PC-9 (cell line): ENCODE measurements at regions not wholly inside any gene's neighbourhood (a gene's known extent, or its start where the extent isn't known, plus 50 kb on each side); places are given as distances from the start of the nearest gene placed in this dataset.

Experiments used
- BruUV-seq: library from RNA; stranded (reverse); fragments of 400-500 nt; replicated peaks from 2 replicates; lab custom pipeline; 2021; lab: Mats Ljungman, UMichigan
- CTCF ChIA-PET: fragments of 300-600 bp; sonication (Branson Sonifier 250); formaldehyde crosslinking; loops from one replicate; lab custom pipeline; 2022; ENCODE audit warnings: antibody characterized with exemption; lab: Charles Lee
- POLR2A ChIA-PET: fragments of 300-600 bp; sonication (Branson Sonifier 250); formaldehyde crosslinking; loops from one replicate; lab custom pipeline; 2022; ENCODE audit warnings: antibody characterized with exemption; ENCODE audit not compliant: unreplicated experiment; lab: Charles Lee
- DNase-seq, 2 experiments: peaks; one replicate each; pipeline versions ENCODE4 v3.0.0 to v3.0.0-alpha.2; 2015 to 2022; ENCODE audit warnings: mixed read lengths in 1 of 2
- H2AFZ ChIP-seq: fragments of 200-600 bp; sonication (generic); 2 replicates; pipeline ENCODE4 v1.8.1; 2017; ENCODE audit warnings: antibody characterized with exemption
- H3F3A ChIP-seq: fragments of 200-600 bp; sonication (generic); 2 replicates; pipeline ENCODE4 v1.8.1; 2017; ENCODE audit warnings: antibody characterized with exemption, mild to moderate bottlenecking, low read depth; ENCODE audit not compliant: insufficient read depth
- H3K27ac ChIP-seq: fragments of 200-600 bp; sonication (generic); 2 replicates; pipeline ENCODE4 v1.6.1; 2016; ENCODE audit warnings: mixed run types
- H3K27me3 ChIP-seq: fragments of 200-600 bp; sonication (generic); 2 replicates; pipeline ENCODE4 v1.6.1; 2016; ENCODE audit warnings: low read depth, mixed run types; ENCODE audit not compliant: insufficient read depth
- H3K36me3 ChIP-seq: fragments of 200-600 bp; sonication (generic); 2 replicates; pipeline ENCODE4 v1.6.1; 2016; ENCODE audit warnings: low read depth, mixed run types
- H3K4me1 ChIP-seq: fragments of 200-600 bp; sonication (generic); replicated peaks from 2 replicates; pipeline ENCODE4 v1.6.1; 2016; ENCODE audit warnings: mixed run types; ENCODE audit not compliant: insufficient read depth
- H3K4me2 ChIP-seq: fragments of 200-600 bp; sonication (generic); 2 replicates; pipeline ENCODE4 v1.6.1; 2017; ENCODE audit warnings: mixed run types
- H3K4me3 ChIP-seq: fragments of 200-600 bp; sonication (generic); 2 replicates; pipeline ENCODE4 v1.6.1; 2016; ENCODE audit warnings: mixed run types
- H3K79me2 ChIP-seq: fragments of 200-600 bp; sonication (generic); 2 replicates; pipeline ENCODE4 v1.6.1; 2017; ENCODE audit warnings: low read depth, mixed run types
- H3K9me2 ChIP-seq: fragments of 200-600 bp; sonication (generic); 2 replicates; pipeline ENCODE4 v1.8.1; 2017; ENCODE audit warnings: mild to moderate bottlenecking; ENCODE audit not compliant: insufficient read depth
- H3K9me3 ChIP-seq: fragments of 200-600 bp; sonication (generic); 2 replicates; pipeline ENCODE4 v1.8.1; 2016; ENCODE audit warnings: low read depth; ENCODE audit not compliant: insufficient read depth
- H4K20me1 ChIP-seq: fragments of 200-600 bp; sonication (generic); 2 replicates; pipeline ENCODE4 v1.8.1; 2017; ENCODE audit not compliant: insufficient read depth
- EZH2 ChIP-seq: fragments of 200-600 bp; sonication (generic); IDR thresholded peaks from 2 replicates; pipeline ENCODE4 v1.8.0; 2017; ENCODE audit warnings: antibody characterized with exemption, low read depth
- intact Hi-C: fragments of 100-400 bp; cut with micrococcal nuclease; formaldehyde crosslinking; loops from one replicate; pipeline ENCODE4 v1.10.0; 2022; ENCODE audit not compliant: unreplicated experiment
- TF ChIP-seq, protein P1 (sequence below): fragments of 200-600 bp; sonication (generic); conservative IDR thresholded peaks from 2 replicates; pipeline ENCODE4 v1.6.1; 2017; ENCODE audit warnings: mixed run types, antibody characterized with exemption, mild to moderate bottlenecking, moderate library complexity

DNA sequence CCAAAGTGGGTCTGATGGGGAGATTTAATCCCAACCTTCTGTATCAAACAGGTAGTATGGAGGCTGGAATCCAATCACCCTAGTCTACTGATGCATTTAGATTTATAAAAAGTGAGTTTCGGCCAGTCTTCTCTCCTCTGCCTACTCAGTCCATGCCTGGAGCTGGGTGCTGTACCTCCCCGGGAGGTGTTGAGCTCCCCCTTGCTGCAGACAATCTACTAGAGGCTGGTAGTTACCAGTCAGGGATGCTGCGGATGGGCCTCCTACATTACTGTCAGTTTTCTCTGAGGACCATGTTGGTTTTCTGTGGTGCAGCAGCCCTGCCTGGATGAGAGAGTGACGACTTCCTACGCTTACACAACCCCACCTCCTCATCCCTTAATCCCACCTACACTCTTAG is 118.6 kb upstream of the CELF4 start:
- Histone ChIP-seq H3K4me3 (no peak overlapping the region), H3K36me3 (no peaks in the 10 kb centered on the region), H3K27me3 (no peaks in the 10 kb centered on the region), H3K79me2 (no peaks in the 10 kb centered on the region), H3K9me3 (no peaks in the 10 kb centered on the region), H4K20me1 (no peaks in the 10 kb centered on the region), H3K9me2 (no peaks in the 10 kb centered on the region), H3K27ac (no peak overlapping the region), H3K4me1 (no peaks in the 10 kb centered on the region), H3K4me2 (no peak overlapping the region), H2AFZ (no peak overlapping the region), H3F3A (no peaks in the 10 kb centered on the region)
- no peak for DNase-seq
- ChIA-PET POLR2A (no interaction called here), CTCF (no interaction called here)
- no TSS peak for BruUV-seq
- intact Hi-C loops: no loop called here
- TF ChIP-seq EZH2: no peak
- TF ChIP-seq, protein P1, sequence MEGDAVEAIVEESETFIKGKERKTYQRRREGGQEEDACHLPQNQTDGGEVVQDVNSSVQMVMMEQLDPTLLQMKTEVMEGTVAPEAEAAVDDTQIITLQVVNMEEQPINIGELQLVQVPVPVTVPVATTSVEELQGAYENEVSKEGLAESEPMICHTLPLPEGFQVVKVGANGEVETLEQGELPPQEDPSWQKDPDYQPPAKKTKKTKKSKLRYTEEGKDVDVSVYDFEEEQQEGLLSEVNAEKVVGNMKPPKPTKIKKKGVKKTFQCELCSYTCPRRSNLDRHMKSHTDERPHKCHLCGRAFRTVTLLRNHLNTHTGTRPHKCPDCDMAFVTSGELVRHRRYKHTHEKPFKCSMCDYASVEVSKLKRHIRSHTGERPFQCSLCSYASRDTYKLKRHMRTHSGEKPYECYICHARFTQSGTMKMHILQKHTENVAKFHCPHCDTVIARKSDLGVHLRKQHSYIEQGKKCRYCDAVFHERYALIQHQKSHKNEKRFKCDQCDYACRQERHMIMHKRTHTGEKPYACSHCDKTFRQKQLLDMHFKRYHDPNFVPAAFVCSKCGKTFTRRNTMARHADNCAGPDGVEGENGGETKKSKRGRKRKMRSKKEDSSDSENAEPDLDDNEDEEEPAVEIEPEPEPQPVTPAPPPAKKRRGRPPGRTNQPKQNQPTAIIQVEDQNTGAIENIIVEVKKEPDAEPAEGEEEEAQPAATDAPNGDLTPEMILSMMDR: no peak

DNA sequence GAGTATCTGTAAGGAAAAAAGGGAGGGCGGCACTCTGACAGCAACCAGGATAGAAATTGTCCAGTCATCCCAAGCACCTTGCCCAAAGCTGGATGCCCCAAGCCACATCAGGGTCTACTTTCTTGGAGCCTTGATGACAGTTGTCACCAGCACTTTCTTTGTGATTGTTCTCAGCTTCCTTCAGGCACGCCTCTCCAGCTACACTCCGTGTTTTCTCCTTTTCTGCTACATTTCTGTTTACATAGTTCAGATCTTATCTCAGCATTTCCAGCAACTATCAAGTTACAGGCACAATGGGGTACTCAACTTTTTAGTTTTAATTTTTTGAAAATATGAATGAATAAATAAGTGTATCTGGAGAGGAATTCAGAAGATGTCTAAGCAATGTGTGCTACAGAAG is 115.3 kb upstream of the CELF4 start:
- TF ChIP-seq, protein P1: no peak
- TF ChIP-seq EZH2: no peak
- Histone ChIP-seq H3K27me3 (no peaks in the 10 kb centered on the region), H2AFZ (no peak overlapping the region), H4K20me1 (no peaks in the 10 kb centered on the region), H3K36me3 (no peaks in the 10 kb centered on the region), H3K9me3 (no peaks in the 10 kb centered on the region), H3K79me2 (no peaks in the 10 kb centered on the region), H3K4me3 (no peak overlapping the region), H3K27ac (no peak overlapping the region), H3K4me1 (no peaks in the 10 kb centered on the region), H3K9me2 (no peaks in the 10 kb centered on the region), H3K4me2 (no peak overlapping the region), H3F3A (no peaks in the 10 kb centered on the region)
- intact Hi-C loops: no loop called here
- POLR2A ChIA-PET: no interaction called here
- DNase-seq: no peak
- CTCF ChIA-PET: no interaction called here
- BruUV-seq: no TSS peak

DNA sequence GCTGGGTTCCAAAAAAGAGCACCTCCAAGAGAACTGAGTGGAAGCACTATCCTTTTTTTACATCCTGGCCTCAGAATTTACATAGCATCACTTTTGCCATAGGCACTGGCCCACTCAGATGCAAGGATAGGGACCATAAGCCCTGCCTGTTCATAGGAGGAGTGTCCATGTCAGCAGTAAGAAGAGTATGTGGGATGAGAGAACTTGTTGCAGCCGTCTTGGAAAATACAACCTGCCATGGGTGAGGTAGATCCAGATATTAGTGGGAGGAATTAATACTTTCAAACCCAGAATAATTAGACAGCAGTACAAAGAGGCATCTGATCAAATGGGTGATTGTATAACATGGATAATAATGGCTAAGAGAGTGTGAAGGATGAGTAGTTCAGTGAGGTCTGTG is 110.7 kb upstream of the CELF4 start:
- TF ChIP-seq EZH2: no peak
- TF ChIP-seq, protein P1: no peak
- CTCF ChIA-PET: no interaction called here
- BruUV-seq: no TSS peak
- H4K20me1 ChIP-seq: no peaks in the 10 kb centered on the region
- no peaks in the 10 kb centered on the region for H3K36me3 ChIP-seq
- no peak overlapping the region for H3K4me2 ChIP-seq
- no peaks in the 10 kb centered on the region for H3K4me1 ChIP-seq
- H3K9me2 ChIP-seq: no peaks in the 10 kb centered on the region
- H3K27ac ChIP-seq: no peak overlapping the region
- intact Hi-C loops: no loop called here
- H3K9me3 ChIP-seq: no peaks in the 10 kb centered on the region
- POLR2A ChIA-PET: no interaction called here
- DNase-seq: no peak
- no peak overlapping the region for H3K4me3 ChIP-seq
- no peaks in the 10 kb centered on the region for H3K79me2 ChIP-seq
- H3K27me3 ChIP-seq: no peaks in the 10 kb centered on the region
- no peaks in the 10 kb centered on the region for H3F3A ChIP-seq
- H2AFZ ChIP-seq: no peak overlapping the region
